ENCODE measurements at regions not wholly inside any gene's neighbourhood (a gene's known extent, or its start where the extent isn't known, plus 50 kb on each side); places are given as distances from the start of the nearest gene placed in this dataset.

DNA sequence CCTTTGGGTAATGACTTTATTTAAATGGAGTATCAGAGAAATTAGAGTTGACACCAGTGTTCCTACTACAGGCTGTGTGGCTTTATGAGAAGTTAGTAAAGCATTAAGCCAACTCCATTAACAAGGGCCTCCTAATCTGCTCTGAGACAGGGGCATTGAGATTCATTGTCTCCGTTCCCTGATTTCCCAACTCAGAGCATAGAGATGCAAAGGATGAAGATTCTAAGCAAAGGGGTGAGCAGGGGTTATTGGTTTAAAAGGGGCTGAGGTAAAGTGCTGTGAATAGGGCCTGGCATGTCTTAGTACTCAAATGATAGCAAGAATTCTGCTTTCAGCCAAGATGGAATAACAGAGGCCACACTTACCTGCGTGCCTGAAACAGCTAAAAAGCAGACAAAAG lies 428.4 kb downstream of the PTPRU start:
- no peak for DNase-seq

DNA sequence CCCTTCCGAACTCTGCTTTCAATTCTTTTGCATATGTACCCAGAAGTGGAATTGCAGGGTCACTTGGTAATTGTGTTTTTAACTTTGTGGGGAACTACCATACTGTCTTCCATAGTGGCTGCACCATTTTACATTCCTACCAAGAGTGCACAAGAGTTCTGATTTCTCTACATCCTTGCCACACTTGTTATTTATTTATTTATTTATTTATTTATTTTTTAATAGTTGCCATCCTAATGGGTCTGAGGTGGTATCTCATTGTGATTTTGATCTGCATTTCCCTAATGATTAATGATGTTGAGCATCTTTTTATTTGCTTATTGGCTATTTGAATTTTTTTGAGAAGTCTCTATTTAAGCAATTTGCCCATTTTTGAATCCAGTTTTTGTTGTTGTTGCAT lies 422.4 kb downstream of the PTPRU start:
- no peak for DNase-seq

DNA sequence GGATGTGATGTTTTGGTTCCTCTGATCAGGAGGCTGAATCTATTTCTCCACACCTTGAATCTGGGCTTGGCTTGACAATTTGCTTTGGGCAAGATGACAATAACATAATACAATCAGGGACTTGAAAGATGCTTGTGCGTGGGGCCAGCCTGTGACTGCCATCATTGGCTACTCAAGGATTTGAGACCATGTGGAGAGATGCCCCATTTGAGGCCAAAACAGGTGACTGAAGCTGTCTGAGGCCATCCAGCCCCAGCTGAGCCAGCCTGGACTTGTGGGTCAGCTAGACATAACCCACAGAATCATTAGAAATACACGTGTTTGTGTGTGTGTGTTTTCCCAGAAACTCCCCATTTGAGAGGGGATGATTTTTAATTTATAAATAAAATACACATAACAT lies 421.5 kb downstream of the PTPRU start:
- no peak for DNase-seq

DNA sequence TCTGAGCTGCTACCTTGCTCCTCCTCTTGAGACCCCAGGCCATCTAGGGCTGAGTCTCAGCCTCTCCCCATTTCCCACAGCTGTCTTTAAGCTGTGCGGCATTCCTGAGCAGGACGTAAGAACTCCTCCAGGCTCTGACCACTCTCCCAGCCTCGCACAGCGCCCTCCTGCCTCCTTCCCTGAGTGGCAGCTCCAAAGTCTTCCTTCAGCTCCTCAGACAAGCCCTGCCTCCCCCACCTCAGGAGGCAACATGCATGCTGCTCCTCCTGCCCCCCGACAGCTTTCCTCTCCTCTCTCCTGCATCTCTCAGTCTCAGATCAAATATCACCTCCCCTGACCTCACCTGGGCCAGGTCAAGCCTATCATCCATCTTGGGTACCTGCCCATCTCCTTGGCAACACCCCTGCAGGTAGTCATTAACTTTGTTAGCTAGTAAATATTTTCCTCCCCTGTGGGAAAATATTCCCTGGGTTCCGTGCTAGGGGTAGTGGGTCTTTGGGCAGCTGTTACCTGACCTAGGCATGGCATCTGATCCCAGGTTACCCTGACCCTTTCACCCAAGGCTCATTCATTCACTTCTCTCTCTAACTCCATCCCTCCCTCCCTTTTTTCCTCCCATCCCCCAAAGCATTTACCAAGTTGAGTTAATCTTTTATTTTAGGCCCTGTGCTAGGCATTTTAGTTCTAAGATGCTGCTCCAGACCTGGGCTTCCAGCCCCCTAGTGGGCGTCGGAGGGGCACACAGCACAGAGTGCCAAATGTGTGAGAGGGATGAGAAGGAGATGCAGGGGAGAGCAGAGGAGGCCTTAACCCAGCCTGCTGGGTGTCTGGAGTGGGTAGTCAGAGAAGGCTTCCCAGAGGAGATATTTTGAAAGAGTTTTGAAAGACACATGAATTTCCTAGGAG lies 419.9 kb downstream of the PTPRU start:
- no peak for DNase-seq

DNA sequence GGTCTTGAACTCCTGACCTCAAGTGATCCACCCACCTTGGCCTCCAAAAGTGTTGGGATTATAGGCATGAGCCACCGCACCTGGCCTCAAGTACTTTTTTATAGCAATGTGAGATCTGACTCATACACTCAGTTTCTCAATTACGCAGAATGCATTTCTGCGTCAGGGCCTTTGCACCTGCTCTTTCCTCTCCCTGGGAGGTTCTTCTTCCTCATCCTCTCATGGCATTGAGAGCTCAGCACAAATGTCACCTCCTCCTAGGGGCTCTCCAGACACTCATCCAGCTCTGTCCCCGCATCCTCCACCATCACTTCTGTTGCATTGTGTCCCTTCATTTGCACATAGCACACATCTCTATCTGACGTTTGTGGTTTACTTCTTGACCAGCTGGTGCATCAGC lies 418.8 kb downstream of the PTPRU start:
- DNase-seq = no peak

DNA sequence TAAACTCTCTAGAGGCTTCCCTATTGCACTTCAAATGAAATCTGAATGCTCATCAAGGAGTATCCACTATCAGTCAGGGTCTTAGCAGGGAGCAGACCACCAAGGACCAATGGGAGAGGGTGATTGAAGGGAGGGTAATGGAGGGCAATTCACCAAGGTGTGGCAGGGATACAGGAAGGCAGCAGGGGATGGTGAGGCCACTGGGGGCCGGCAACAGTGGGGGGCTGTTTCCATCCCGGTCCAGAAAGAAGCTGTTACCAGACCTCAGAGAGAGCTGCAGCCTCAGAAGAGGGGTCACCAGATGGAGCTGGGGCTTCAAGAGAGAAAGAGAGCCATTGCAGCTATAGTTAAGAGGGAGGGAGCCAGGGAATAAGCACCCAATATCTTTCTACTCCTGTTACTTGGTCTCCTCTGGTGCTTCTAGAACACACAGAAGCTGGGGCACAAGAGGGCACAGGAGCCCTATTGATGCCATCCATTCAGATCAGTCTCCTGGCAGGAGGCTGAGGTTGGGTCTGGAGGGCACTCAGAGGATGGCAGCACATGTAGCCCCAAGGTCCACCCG lies 417.6 kb downstream of the PTPRU start:
- no peak for DNase-seq

DNA sequence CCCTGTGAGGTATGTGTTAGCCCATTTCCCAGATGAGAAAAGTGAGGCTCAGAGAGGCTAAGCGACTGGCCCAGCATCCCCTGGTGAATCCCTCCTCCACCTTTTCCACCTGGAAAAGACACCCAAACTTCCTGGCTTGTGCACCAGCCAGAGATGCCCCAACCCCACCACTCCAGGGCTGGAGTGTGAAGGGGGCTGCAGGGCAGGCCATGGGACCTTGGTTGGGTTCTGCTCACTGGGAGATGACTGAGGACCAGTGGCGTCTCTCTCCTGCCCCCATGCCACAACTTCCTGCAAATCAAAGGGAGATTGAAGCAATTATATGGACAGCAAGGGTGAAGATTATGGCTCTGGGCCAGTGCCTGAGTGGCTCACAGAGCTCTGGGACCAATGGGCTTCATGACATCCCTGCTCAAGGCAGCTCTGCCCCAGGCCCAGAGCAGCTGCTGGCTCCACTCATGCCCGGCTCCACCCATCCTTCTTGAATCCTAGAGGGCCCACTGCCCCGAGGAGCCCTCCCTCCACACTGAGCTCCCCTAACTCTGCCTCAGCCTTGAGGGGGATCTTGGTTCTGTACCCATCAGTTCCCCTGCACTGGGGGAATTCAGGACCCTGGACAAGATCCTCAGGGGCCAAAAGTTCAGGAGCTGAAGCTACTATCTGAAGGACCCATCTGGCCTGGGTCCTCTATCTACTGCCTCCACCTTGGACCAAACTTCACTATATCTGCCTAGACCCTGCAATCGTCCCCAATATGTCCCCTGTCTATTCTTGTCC lies 416.9 kb downstream of the PTPRU start:
- no peak for DNase-seq

DNA sequence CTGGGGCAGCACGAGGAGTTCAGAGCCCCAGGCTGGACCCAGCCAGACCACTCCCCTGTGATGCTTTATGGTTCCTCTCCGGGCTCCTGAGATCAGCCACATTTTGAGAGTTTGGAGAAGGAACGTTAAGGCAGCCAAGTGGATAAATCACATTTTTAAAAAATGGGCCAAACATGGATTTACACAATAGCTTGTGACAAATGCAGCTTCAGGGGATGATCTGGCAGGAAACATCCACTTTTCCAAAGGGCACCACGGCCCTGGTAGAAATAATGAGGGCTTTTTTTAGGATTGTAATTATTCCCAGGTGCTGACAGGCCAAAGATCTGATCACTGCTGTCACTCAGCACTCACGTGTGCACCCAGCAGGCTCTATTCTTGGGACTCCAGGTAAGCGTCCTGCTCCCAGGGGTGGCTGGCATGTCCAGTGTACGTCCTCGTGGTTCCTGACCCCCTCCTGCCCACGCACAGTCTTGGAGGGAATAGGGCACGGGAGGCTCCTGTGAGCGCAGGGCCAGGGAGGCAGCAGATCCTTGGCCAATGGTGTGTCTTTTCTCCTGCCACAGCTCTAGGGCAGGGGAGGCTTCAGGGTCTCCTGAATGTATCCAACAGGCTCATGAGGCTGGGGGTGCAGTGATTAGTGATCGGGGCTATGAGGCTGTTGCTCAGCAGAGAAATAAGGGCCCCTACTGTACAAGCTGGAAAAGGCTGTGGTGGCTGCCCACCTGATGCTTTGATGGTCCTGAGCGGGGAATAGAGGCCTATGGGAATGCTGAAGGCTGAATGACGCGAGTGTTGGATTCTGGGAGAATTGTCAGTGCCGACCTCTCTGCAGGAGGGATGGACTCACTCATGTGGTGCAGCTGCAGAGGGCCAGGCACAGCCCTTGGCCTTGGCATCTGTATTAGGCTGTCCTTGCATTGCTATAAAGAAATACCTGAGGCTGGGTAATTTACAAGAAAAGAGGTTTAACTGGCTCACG lies 415.7 kb downstream of the PTPRU start:
- DNase-seq = no peak

DNA sequence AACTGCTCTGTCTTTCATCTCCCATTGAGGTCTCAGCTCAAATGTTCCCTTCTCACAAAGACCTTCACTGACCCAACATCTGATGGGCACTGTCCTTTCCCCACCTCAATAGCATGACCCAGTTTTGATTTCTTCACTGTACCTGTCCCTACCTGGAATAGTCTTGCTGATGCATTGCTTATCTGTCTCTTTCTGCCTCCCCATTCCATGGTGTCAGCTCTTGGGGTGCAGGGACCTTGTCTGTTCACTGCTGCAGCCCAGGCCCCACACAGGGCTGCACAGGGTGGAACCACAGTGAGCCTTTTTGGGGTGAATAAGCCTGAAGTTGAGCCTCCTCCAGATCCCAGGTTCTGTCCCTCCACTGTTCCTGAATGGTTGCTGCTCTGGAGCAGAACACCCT lies 414.9 kb downstream of the PTPRU start:
- no peak for DNase-seq

DNA sequence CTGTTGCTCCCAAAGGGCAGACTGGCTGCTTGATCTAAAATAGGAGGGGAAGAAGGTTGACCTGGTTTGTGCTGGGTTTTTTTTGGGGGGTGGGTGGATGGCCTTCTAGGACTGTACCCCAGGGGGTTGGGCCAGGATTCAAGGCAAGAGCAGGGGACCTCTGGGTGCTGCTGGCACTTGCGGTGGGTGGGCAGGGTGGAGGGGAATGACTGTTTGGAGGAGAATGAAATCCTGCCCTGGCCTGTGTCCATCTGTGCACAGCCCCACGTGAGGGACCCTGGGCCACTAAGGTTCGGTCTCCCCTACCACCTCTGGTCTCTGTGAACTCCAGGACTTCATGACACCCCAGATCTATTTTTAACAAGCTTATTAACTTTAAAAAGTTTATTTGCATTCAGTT lies 414.2 kb downstream of the PTPRU start:
- no peak for DNase-seq

DNA sequence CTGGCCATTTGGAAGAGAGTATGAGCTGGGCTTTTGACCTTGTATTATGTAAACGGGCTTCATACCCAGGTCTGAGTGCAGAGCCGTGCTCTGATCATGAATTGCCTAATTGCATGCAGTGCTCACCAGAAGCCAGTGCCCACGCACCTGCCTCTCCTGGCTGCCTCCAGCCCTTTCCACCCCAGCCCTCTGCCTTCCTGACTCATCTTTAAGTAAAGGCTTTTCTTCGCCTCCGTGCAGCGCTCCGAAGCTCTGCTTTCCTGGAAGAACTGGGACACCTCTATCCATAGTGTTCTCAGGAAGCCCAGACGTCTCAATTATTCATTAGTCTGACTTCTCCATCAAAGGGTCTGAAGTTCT lies 413.7 kb downstream of the PTPRU start:
- no peak for DNase-seq

DNA sequence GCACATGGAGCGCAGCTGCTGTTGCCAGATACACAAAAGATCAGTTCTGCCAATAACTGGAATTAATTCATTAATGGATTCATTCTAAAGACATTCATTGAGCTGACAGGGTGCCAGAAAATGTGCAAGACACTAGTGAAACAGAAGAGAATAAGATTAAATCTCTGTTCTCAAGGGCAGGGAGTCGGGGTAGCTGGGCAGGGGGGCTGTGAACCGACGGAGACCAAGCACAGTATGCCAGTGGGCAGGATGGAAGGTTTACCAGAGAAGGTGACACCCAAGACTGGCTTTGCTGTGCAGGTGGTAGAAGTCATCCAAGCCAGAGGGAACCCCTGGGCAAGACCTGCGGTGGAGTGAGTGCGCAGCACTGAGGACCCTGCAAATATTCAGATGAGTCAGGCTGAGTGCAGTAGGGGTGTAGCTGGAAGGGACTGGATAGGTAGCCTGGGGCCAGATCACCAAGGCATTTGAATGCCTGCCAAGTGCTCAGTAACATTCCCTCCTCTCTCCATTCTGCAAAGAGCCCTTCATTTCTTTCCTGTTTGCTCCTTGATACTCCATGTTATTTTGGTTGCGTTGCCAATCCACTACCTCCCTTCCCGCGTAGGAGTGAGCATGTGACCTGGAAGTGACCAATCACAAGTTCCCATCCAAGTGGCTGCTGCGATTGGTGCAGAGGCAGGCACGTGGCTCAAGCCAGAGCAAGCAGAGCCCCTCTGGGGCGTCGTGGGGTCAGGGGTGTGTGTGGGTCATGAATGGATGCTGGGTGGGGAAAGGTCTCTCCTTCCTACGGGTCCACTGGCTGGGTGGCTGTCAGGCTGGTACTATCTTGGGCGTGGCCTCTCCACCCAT lies 413.1 kb downstream of the PTPRU start:
- no peak for DNase-seq

DNA sequence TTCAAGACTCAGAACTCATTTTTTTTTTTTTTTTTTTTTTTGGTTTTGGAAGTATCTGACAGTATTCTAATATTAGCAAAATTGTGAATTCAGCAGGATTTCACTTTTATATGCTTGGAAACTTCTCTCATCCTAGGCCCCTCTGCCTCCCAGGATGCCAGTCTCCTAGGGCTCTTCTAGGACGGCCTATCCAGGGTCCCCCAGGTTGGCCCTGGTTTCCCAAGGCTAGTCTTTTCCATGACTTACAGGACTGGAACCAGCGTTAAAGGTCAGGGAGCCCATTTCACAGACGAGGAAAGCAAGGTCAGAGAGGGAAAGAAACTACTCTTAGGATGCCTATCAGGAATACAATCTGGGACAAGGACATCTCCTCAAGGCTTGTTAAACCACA lies 412.5 kb downstream of the PTPRU start:
- no peak for DNase-seq

DNA sequence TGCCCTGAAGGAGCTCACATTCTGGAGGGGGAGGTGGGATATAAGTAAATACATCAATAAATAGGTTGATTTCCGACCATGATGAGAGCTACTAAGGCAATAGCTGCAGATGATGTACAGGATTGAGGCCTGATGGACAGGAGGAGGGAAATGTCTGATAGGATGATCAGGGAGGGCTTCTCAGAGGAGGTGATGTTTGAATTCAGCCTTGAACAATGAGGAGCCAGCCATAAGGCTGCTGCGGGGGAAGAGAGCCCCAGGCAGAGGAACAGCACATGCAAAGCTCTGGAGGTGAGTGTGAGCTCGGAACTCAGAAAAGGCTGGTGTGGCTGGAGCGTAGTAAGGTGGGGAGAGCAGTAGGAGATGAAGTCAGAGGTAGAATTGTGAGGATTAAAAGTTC lies 411.7 kb downstream of the PTPRU start:
- no peak for DNase-seq

DNA sequence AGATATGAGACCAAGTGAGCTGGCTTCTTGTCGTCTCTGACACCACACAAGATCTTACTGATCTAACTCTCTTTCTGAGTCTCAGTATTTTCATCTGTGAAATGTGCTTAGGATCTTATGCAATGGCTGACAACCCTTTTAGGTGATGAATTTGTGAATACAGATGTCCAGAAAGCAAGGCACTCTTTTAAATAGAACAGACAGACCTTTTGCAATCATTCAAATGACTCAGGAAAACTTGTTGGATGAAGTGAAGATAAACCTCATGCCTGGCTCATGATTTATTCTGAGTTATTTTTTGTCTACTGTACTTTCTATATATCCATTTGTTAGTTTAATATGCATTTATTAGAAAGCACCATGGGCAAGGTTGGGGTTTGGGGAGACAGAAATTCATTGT lies 411.3 kb downstream of the PTPRU start:
- DNase-seq = no peak

DNA sequence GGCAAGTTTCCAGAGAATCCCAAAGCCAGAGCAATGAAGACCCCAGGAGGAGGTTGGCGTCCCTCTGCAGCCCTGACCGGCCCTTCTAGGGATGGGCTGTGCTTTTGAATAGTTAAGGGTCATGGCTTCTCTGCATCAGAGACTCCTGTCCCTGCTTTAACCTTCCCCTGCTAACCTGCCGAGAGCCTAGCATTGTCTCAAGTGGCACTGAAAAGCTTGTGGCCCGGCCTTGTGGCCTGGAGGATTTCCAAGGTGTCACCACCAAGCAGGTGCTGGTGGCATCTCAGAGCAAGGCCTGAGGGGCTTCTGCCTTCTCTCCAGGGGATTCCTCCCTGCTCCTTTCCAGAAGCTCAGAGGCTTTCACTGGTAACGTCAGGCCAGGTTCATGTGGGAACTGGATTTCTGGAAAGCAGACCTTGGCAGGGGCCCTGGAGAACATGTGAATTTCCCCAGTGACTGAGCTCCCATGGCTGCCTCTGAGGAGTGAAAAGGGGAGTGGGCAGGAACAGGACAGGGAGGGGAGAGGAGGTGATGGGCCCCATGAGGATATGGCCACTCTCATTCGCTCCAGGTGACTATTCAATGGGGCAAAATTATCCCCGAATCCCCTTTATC lies 409.9 kb downstream of the PTPRU start:
- no peak for DNase-seq

DNA sequence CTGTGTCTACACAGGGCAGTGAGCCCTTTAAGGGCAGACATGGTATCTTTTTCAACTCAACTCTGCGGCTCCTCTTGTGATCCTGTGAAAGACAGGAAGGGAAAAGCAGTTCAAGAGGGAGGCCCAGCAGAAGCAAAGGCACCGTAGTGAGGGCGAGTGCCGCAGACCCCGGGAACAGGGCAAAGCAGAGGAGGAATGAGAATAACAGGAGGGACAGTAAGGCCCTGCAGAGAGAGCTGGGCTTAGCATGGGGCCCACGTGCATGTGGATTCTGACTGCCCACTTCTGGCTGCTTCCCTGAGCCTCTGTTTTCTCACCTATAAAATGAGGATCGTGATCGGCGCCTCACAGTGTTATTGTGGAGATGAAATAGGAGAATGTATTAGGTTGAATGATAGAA lies 409.3 kb downstream of the PTPRU start:
- no peak for DNase-seq

DNA sequence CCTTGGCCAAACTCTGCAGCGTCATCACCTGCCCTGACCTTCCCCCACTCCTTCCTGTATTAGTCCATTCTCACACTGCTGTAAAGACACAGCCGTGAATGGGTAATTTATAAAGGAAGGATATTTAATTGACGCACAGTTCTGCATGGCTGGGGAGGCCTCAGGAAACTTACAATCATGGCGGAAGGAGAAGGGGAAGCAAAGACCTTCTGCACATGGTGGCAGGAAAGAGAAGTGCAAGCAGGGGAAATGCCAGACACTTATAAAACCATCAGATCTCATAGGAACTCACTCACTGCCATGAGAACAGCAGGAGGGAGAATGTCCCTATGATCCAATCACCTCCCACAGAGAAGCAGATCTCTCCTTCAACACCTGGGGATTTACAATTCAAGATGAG lies 408.5 kb downstream of the PTPRU start:
- no peak for DNase-seq

DNA sequence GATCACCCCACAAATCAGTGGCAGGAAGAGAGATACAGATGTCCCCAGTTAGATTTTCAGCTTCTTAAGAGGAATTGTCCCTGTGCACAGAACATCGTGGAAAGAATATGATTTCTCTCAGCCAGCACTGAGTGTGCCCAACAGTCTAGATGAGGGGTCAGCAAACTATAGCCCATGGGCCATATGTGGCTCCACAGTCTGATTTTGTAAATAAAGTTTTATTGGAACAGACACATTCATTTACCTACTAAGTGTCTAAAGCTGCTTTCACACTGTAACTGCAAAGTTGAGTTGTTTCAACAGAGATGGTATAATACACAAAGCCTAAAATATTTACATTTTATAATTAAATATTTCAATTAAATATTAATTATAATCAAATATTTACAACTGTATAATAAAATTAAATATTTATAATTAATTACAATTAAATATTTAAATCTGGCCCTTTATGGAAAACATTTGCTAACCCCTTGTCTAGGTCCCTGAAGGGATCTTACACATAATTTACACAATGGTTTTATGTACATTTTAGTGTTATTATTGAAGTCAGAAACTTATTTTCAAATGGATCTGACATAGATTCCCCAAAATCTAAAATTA lies 407.6 kb downstream of the PTPRU start:
- no peak for DNase-seq

DNA sequence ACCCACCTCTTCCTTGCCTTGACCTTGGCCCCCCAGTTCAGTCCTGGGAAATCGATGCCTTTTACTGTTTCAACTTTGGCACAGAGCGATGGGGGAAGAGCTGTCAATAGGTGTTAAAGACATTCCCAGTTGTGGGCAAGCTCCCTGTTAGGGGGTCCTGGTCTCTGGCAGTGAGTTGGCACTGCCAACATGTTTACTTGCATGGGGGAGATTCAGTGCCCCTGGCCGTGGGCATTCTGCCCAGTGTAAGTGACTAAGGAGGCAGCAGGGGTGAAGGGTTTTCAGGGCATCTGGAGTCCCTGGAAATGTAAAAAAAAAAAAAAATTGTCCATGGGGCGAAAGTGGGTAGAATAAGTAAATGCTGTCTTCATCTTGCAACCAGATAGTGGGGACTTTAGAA lies 407.0 kb downstream of the PTPRU start:
- DNase-seq = no peak

DNA sequence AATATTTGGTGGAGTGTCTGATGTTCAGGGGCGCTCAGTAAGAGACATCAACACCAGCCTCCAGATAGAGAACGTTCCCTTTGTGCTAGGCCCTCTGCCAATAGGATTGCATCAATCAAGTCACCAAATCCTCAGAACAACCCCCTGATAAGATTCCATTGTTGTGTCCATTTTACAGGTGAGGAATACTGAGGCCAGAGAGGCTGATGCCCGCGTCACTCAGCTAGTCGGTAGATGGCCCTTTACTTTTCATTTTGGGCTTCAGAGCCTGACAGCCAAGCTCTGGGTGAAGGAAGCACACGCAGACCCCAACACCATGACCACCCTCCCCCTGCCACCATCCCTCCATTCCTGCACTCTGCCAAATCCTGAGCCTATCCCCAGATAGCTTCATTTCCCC lies 406.2 kb downstream of the PTPRU start:
- no peak for DNase-seq
